ENCODE measurements at regions not wholly inside any gene's neighbourhood (a gene's known extent, or its start where the extent isn't known, plus 50 kb on each side); places are given as distances from the start of the nearest gene placed in this dataset.

GRCh38 chr7:68813551-68814080, 784.7 kb upstream of the AUTS2 start:
- TF ChIP-seq CTCF (conservative IDR thresholded peaks at IDR 0.05; ENCODE audit: low read depth, low read length), result no peak
- no peak for TF ChIP-seq EZH2 (IDR thresholded peaks at IDR 0.05; ENCODE audit: low read length, unreplicated experiment)
